ENCODE measurements at regions not wholly inside any gene's neighbourhood (a gene's known extent, or its start where the extent isn't known, plus 50 kb on each side); places are given as distances from the start of the nearest gene placed in this dataset.

- no peak for TF ChIP-seq CTCF (IDR thresholded peaks at IDR 0.05)
- H3K4me3 Mint-ChIP-seq = no peak overlapping the region
- no peaks in the 10 kb centered on the region for H3K27me3 Mint-ChIP-seq
- Histone ChIP-seq H3K9me3 (ENCODE audit: control insufficient read depth in 1 of 2, insufficient read depth in 1 of 2, low read length in 2 of 2) (no peaks in the 10 kb centered on the region), H3K27ac (ENCODE audit: low read depth in 1 of 2, low read length in 2 of 2) (no peak overlapping the region), H3K4me1 (ENCODE audit: insufficient read depth, low read length) (no peaks in the 10 kb centered on the region), H3K36me3 (ENCODE audit: insufficient read depth, low read length) (no peaks in the 10 kb centered on the region), H3K27me3 (ENCODE audit: control insufficient read depth in 1 of 2, insufficient read depth in 2 of 2, low read length in 2 of 2) (no peaks in the 10 kb centered on the region), H3K4me3 (ENCODE audit: low read length) (no peak overlapping the region)
- no peak for ATAC-seq (ENCODE audit: poor library complexity)
- ChIA-PET CTCF (no interaction called here), POLR2A (no interaction called here)
- intact Hi-C loops (cut with DNase I, micrococcal nuclease) = no loop called here
- no peaks in the 10 kb centered on the region for H3K36me3 Mint-ChIP-seq (ENCODE audit: low read depth)
- H3K4me1 Mint-ChIP-seq (ENCODE audit: low read depth) = no peaks in the 10 kb centered on the region
- no peak for DNase-seq
- no peak overlapping the region for H3K27ac Mint-ChIP-seq
- peaks cover 2% of the 10 kb centered on the region for H3K9me3 Mint-ChIP-seq
These were observed 392.2 kb downstream of the CDH7 start for GRCh38 chr18:66143029-66143428.

- Mint-ChIP-seq H3K4me3 (no peak overlapping the region), H3K9me3 (no peaks in the 10 kb centered on the region), H3K36me3 (ENCODE audit: low read depth) (no peaks in the 10 kb centered on the region), H3K27me3 (no peaks in the 10 kb centered on the region), H3K27ac (no peak overlapping the region), H3K4me1 (ENCODE audit: low read depth) (no peaks in the 10 kb centered on the region)
- Histone ChIP-seq H3K9me3 (ENCODE audit: control insufficient read depth in 1 of 2, insufficient read depth in 1 of 2, low read length in 2 of 2) (no peaks in the 10 kb centered on the region), H3K4me1 (ENCODE audit: insufficient read depth, low read length) (no peaks in the 10 kb centered on the region), H3K36me3 (ENCODE audit: insufficient read depth, low read length) (no peaks in the 10 kb centered on the region), H3K27ac (ENCODE audit: low read depth in 1 of 2, low read length in 2 of 2) (no peak overlapping the region), H3K27me3 (ENCODE audit: control insufficient read depth in 1 of 2, insufficient read depth in 2 of 2, low read length in 2 of 2) (no peaks in the 10 kb centered on the region), H3K4me3 (ENCODE audit: low read length) (no peak overlapping the region)
- intact Hi-C loops (cut with DNase I, micrococcal nuclease) = no loop called here
- ATAC-seq (ENCODE audit: poor library complexity) (no peak), DNase-seq (no peak)
- CTCF ChIA-PET = no interaction called here
- TF ChIP-seq CTCF (IDR thresholded peaks at IDR 0.05) = no peak
- POLR2A ChIA-PET = no interaction called here
These were observed 390.9 kb downstream of the CDH7 start for GRCh38 chr18:66141716-66142115.

GRCh38 chr18:66138642-66139041, 387.8 kb downstream of the CDH7 start:
- Mint-ChIP-seq H3K27me3 (no peaks in the 10 kb centered on the region), H3K4me1 (ENCODE audit: low read depth) (no peaks in the 10 kb centered on the region), H3K9me3 (no peaks in the 10 kb centered on the region), H3K27ac (no peak overlapping the region), H3K4me3 (no peak overlapping the region), H3K36me3 (ENCODE audit: low read depth) (no peaks in the 10 kb centered on the region)
- Histone ChIP-seq H3K4me1 (ENCODE audit: insufficient read depth, low read length) (no peaks in the 10 kb centered on the region), H3K27me3 (ENCODE audit: control insufficient read depth in 1 of 2, insufficient read depth in 2 of 2, low read length in 2 of 2) (no peaks in the 10 kb centered on the region), H3K4me3 (ENCODE audit: low read length) (no peak overlapping the region), H3K9me3 (ENCODE audit: control insufficient read depth in 1 of 2, insufficient read depth in 1 of 2, low read length in 2 of 2) (no peaks in the 10 kb centered on the region), H3K27ac (ENCODE audit: low read depth in 1 of 2, low read length in 2 of 2) (no peak overlapping the region), H3K36me3 (ENCODE audit: insufficient read depth, low read length) (no peaks in the 10 kb centered on the region)
- ChIA-PET CTCF (no interaction called here), POLR2A (no interaction called here)
- ATAC-seq (ENCODE audit: poor library complexity) (no peak), DNase-seq (no peak)
- intact Hi-C loops (cut with DNase I, micrococcal nuclease) = no loop called here
- TF ChIP-seq CTCF (IDR thresholded peaks at IDR 0.05) = no peak
